Tibial nerve (tissue), 3 donors: ENCODE measurements at regions not wholly inside any gene's neighbourhood (a gene's known extent, or its start where the extent isn't known, plus 50 kb on each side); places are given as distances from the start of the nearest gene placed in this dataset.

Source experiments
- CTCF ChIP-seq, 5 experiments: fragments of 200-600 bp in 3 of 5; fragments of 450-650 bp in 2 of 5; sonication (generic) in 3 of 5; IDR thresholded peaks; one replicate each; pipeline ENCODE4 v1.5.1; 2016 to 2019; ENCODE audit warnings: antibody characterized with exemption in 5 of 5, mild to moderate bottlenecking in 3 of 5, moderate library complexity in 2 of 5
- POLR2A ChIP-seq, 2 donors: fragments of 450-650 bp; IDR thresholded peaks; one replicate each; pipeline ENCODE4 v1.6.1; 2017; ENCODE audit warnings: antibody characterized with exemption in 2 of 2, mild to moderate bottlenecking in 2 of 2, moderate library complexity in 2 of 2

DNA sequence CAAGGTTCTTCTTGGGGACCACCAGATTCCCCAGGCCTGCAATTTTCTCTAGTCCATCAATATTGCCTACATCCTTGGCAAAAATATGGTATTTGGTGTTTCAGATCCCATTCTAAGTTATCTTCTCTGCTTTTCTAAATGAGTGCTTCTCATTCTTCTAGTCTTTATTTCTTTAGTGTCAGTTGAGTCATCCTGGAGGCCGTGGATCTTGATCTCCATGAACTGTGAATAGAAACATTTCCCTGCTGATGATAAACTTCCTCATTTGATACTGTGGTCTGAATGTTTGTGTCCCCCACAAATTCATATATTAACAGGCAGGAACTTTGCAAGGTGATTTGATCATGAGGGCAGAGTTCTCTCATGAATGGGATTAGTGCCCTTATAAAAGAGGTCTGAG is 779.3 kb downstream of the INHBA start:
- no peak for TF ChIP-seq POLR2A (IDR thresholded peaks at IDR 0.05)
- TF ChIP-seq CTCF (IDR thresholded peaks at IDR 0.05), result no peak
